ENCODE measurements at regions not wholly inside any gene's neighbourhood (a gene's known extent, or its start where the extent isn't known, plus 50 kb on each side); places are given as distances from the start of the nearest gene placed in this dataset.

- Mint-ChIP-seq H3K27ac (no peak overlapping the region), H3K36me3 (ENCODE audit: low read depth) (peaks cover 17% of the 10 kb centered on the region), H3K9me3 (no peaks in the 10 kb centered on the region), H3K27me3 (ENCODE audit: insufficient read depth) (no peaks in the 10 kb centered on the region), H3K4me1 (no peaks in the 10 kb centered on the region), H3K4me3 (no peak overlapping the region)
- no peaks in the 10 kb centered on the region for H3K36me3 ChIP-seq (ENCODE audit: control insufficient read depth, insufficient read depth, low read length)
- no peak overlapping the region for H3K9ac ChIP-seq (ENCODE audit: extremely low read depth, low read length, poor library complexity, severe bottlenecking)
- WGBS, 2 experiments (ENCODE audit: insufficient coverage in 1 of 2, insufficient read length in 1 of 2): 74 to 89% methylated on average over 5 to 11 of the region's 11 CpGs
- no peak for DNase-seq
- H3K4me3 ChIP-seq (ENCODE audit: low read length): no peak overlapping the region
- TF ChIP-seq CTCF (conservative IDR thresholded peaks at IDR 0.05): no peak
- H3K27me3 ChIP-seq (ENCODE audit: control insufficient read depth, insufficient read depth, low read length, poor library complexity, severe bottlenecking): no peaks in the 10 kb centered on the region
- no peaks in the 10 kb centered on the region for H3K4me1 ChIP-seq (ENCODE audit: control insufficient read depth, insufficient read depth, low read length)
- H3K9me3 ChIP-seq (ENCODE audit: control insufficient read depth, low read length): no peaks in the 10 kb centered on the region
- no peak overlapping the region for H3K27ac ChIP-seq (ENCODE audit: low read depth, low read length)
Measured at GRCh38 chr11:71098776-71099175, 153.6 kb downstream of the SHANK2 start.

GRCh38 chr11:71097506-71098240 is 154.7 kb downstream of the SHANK2 start:
- H3K9ac ChIP-seq (ENCODE audit: extremely low read depth, low read length, poor library complexity, severe bottlenecking): no peak overlapping the region
- no peaks in the 10 kb centered on the region for H3K9me3 Mint-ChIP-seq
- no peak for DNase-seq
- H3K9me3 ChIP-seq (ENCODE audit: control insufficient read depth, low read length): no peaks in the 10 kb centered on the region
- H3K27me3 ChIP-seq (ENCODE audit: control insufficient read depth, insufficient read depth, low read length, poor library complexity, severe bottlenecking): no peaks in the 10 kb centered on the region
- no peaks in the 10 kb centered on the region for H3K27me3 Mint-ChIP-seq (ENCODE audit: insufficient read depth)
- no peak overlapping the region for H3K27ac Mint-ChIP-seq
- H3K27ac ChIP-seq (ENCODE audit: low read depth, low read length): no peak overlapping the region
- WGBS, 2 experiments (ENCODE audit: insufficient coverage in 1 of 2, insufficient read length in 1 of 2): 91 to 94% methylated on average over 5 to 12 of the region's 12 CpGs
- peaks cover 24% of the 10 kb centered on the region for H3K36me3 Mint-ChIP-seq (ENCODE audit: low read depth)
- no peaks in the 10 kb centered on the region for H3K4me1 ChIP-seq (ENCODE audit: control insufficient read depth, insufficient read depth, low read length)
- TF ChIP-seq CTCF (conservative IDR thresholded peaks at IDR 0.05): no peak
- no peaks in the 10 kb centered on the region for H3K4me1 Mint-ChIP-seq
- H3K4me3 Mint-ChIP-seq: no peak overlapping the region
- H3K36me3 ChIP-seq (ENCODE audit: control insufficient read depth, insufficient read depth, low read length): no peaks in the 10 kb centered on the region
- no peak overlapping the region for H3K4me3 ChIP-seq (ENCODE audit: low read length)

GRCh38 chr11:71096751-71097388 is 155.5 kb downstream of the SHANK2 start:
- Mint-ChIP-seq H3K4me3 (no peak overlapping the region), H3K27me3 (ENCODE audit: insufficient read depth) (no peaks in the 10 kb centered on the region), H3K9me3 (no peaks in the 10 kb centered on the region), H3K27ac (no peak overlapping the region), H3K4me1 (no peaks in the 10 kb centered on the region), H3K36me3 (ENCODE audit: low read depth) (peaks cover 30% of the 10 kb centered on the region)
- H3K9me3 ChIP-seq (ENCODE audit: control insufficient read depth, low read length): no peaks in the 10 kb centered on the region
- no peak for TF ChIP-seq CTCF (conservative IDR thresholded peaks at IDR 0.05)
- no peaks in the 10 kb centered on the region for H3K36me3 ChIP-seq (ENCODE audit: control insufficient read depth, insufficient read depth, low read length)
- 89 to 95% methylated on average over 9 to 10 of the region's 10 CpGs for WGBS, 2 experiments (ENCODE audit: insufficient coverage in 1 of 2, insufficient read length in 1 of 2)
- H3K27me3 ChIP-seq (ENCODE audit: control insufficient read depth, insufficient read depth, low read length, poor library complexity, severe bottlenecking): no peaks in the 10 kb centered on the region
- no peak overlapping the region for H3K27ac ChIP-seq (ENCODE audit: low read depth, low read length)
- DNase-seq: no peak
- H3K4me3 ChIP-seq (ENCODE audit: low read length): no peak overlapping the region
- no peaks in the 10 kb centered on the region for H3K4me1 ChIP-seq (ENCODE audit: control insufficient read depth, insufficient read depth, low read length)
- H3K9ac ChIP-seq (ENCODE audit: extremely low read depth, low read length, poor library complexity, severe bottlenecking): no peak overlapping the region
